ENCODE measurements at regions not wholly inside any gene's neighbourhood (a gene's known extent, or its start where the extent isn't known, plus 50 kb on each side); places are given as distances from the start of the nearest gene placed in this dataset.
"Not testable (repeated sequence)": the region's sequence is repeated elsewhere in the genome, so short reads cannot be mapped to it uniquely, and the experiment has no call there.

GRCh38 chr16:22625967-22626366, 115.3 kb downstream of the NPIPB5 start:
- no peak for DNase-seq (ENCODE audit: low spot score)

GRCh38 chr16:22627043-22627442, 116.4 kb downstream of the NPIPB5 start:
- DNase-seq (ENCODE audit: low spot score) = no peak

- DNase-seq (ENCODE audit: low spot score) = no peak
Measured at GRCh38 chr16:22628994-22629393, 118.3 kb downstream of the NPIPB5 start.

- DNase-seq (ENCODE audit: low spot score) = no peak
Measured at GRCh38 chr16:22630242-22630641, 119.6 kb downstream of the NPIPB5 start.

- no peak for DNase-seq (ENCODE audit: low spot score)
Measured at GRCh38 chr16:22631264-22631663, 120.6 kb downstream of the NPIPB5 start.

- no peak for DNase-seq (ENCODE audit: low spot score)
Measured at GRCh38 chr16:22632606-22633005, 121.9 kb downstream of the NPIPB5 start.

- no peak for DNase-seq (ENCODE audit: low spot score)
Measured at GRCh38 chr16:22633280-22633679, 122.6 kb downstream of the NPIPB5 start.

GRCh38 chr16:22633799-22634198, 123.1 kb downstream of the NPIPB5 start:
- DNase-seq (ENCODE audit: low spot score) = no peak

- no peak for DNase-seq (ENCODE audit: low spot score)
Measured at GRCh38 chr16:22634954-22635353, 124.3 kb downstream of the NPIPB5 start.

- no peak for DNase-seq (ENCODE audit: low spot score)
Measured at GRCh38 chr16:22635357-22635761, 124.7 kb downstream of the NPIPB5 start.

- no peak for DNase-seq (ENCODE audit: low spot score)
Measured at GRCh38 chr16:22635801-22636200, 125.1 kb downstream of the NPIPB5 start.

- no peak for DNase-seq (ENCODE audit: low spot score)
Measured at GRCh38 chr16:22638393-22639206, 127.9 kb downstream of the NPIPB5 start.

- peak; percentile 43 for DNase-seq (ENCODE audit: low spot score)
Measured at GRCh38 chr16:22641131-22641628, 130.5 kb downstream of the NPIPB5 start.

- DNase-seq (ENCODE audit: low spot score) = no peak
Measured at GRCh38 chr16:22642416-22643088, 131.9 kb downstream of the NPIPB5 start.

- not testable (repeated sequence) for DNase-seq (ENCODE audit: low spot score)
Measured at GRCh38 chr16:22643203-22643602, 132.5 kb downstream of the NPIPB5 start.

- no peak for DNase-seq (ENCODE audit: low spot score)
Measured at GRCh38 chr16:22643886-22644285, 133.2 kb downstream of the NPIPB5 start.

- no peak for DNase-seq (ENCODE audit: low spot score)
Measured at GRCh38 chr16:22645868-22646267, 135.2 kb downstream of the NPIPB5 start.

GRCh38 chr16:22646948-22647556, 136.4 kb downstream of the NPIPB5 start:
- DNase-seq (ENCODE audit: low spot score) = no peak

- DNase-seq (ENCODE audit: low spot score) = no peak
Measured at GRCh38 chr16:22648141-22648540, 137.4 kb downstream of the NPIPB5 start.

- no peak for DNase-seq (ENCODE audit: low spot score)
Measured at GRCh38 chr16:22648941-22649340, 138.2 kb downstream of the NPIPB5 start.

GRCh38 chr16:22651111-22651817, 140.6 kb downstream of the NPIPB5 start:
- not testable (repeated sequence) for DNase-seq (ENCODE audit: low spot score)

GRCh38 chr16:22652463-22652845, 141.8 kb downstream of the NPIPB5 start:
- no peak for DNase-seq (ENCODE audit: low spot score)
